Kidney (tissue), 13 donors: ENCODE measurements at regions not wholly inside any gene's neighbourhood (a gene's known extent, or its start where the extent isn't known, plus 50 kb on each side); places are given as distances from the start of the nearest gene placed in this dataset.

Experiments used
- DNase-seq, 5 donors: peaks; one replicate each; pipeline ENCODE4 v3.0.0-alpha.2; 2013 to 2020
- FAIRE-seq: peaks from 2 replicates; lab custom pipeline; 2012; peaks lifted over from hg19 to GRCh38; lab: Jason Lieb, UNC
- H3K27ac ChIP-seq, 2 donors: one replicate each; pipeline ENCODE4 v1.7.0; 2013; ENCODE audit warnings: low read depth in 2 of 2, low read length in 2 of 2, inconsistent platforms in 1 of 2
- H3K27me3 ChIP-seq: one replicate; pipeline ENCODE4 v1.7.1; 2013; ENCODE audit warnings: low read length, inconsistent platforms; ENCODE audit not compliant: control insufficient read depth, insufficient read depth
- H3K36me3 ChIP-seq, 3 donors: one replicate each; pipeline versions ENCODE4 v1.7.0 to v1.7.1; 2013; ENCODE audit warnings: low read length in 3 of 3, control low read depth in 1 of 3, inconsistent platforms in 1 of 3; ENCODE audit not compliant: insufficient read depth in 3 of 3, control insufficient read depth in 2 of 3
- H3K4me1 ChIP-seq, 3 donors: one replicate each; pipeline versions ENCODE4 v1.7.0 to v1.7.1; 2013; ENCODE audit warnings: low read length in 3 of 3, inconsistent platforms in 1 of 3, low read depth in 1 of 3; ENCODE audit not compliant: control insufficient read depth in 2 of 3, insufficient read depth in 2 of 3
- H3K4me3 ChIP-seq, 3 donors: one replicate each; pipeline versions ENCODE4 v1.7.0 to v1.8.1; 2013; ENCODE audit warnings: low read length in 3 of 3, control low read depth in 1 of 3, inconsistent platforms in 1 of 3
- H3K9ac ChIP-seq, 3 donors: one replicate each; pipeline versions ENCODE4 v1.7.0 to v1.7.1; 2013; ENCODE audit warnings: low read length in 3 of 3, control low read depth in 1 of 3, inconsistent platforms in 1 of 3
- H3K9me3 ChIP-seq, 3 donors: one replicate each; pipeline versions ENCODE4 v1.7.0 to v1.7.1; 2013; ENCODE audit warnings: low read length in 3 of 3, control low read depth in 1 of 3, inconsistent platforms in 1 of 3; ENCODE audit not compliant: control insufficient read depth in 2 of 3, insufficient read depth in 1 of 3
- CTCF ChIP-seq: IDR thresholded peaks from 3 replicates; pipeline ENCODE4 v1.5.1; 2012; ENCODE audit warnings: mild to moderate bottlenecking, moderate library complexity, borderline replicate concordance; ENCODE audit not compliant: insufficient read depth; ENCODE audit errors: extremely low read depth
- intact Hi-C: fragments of 100-400 bp; cut with DNase I; formaldehyde crosslinking; loops from one replicate; pipeline ENCODE4 v1.11.1; 2022
- donor health status: control.
- donor health status: control.
- donor health status: control.
- donor health status: control.
- donor health status: control.
- donor health status: DM: yes; HTN: yes; CAD: no.
- donor health status: Normal renal cell carcinoma (clear cell type).

GRCh38 chr9:87786876-87787275 is 61.0 kb downstream of the CTSL start:
- FAIRE-seq (no peak), DNase-seq (no peak)
- TF ChIP-seq CTCF, result no peak
- Histone ChIP-seq H3K27ac (no peak overlapping the region), H3K9ac (no peak overlapping the region), H3K4me3 (no peak overlapping the region), H3K36me3 (no peaks in the 10 kb centered on the region), H3K9me3 (no peaks in the 10 kb centered on the region), H3K27me3 (no peaks in the 10 kb centered on the region), H3K4me1 (no peaks in the 10 kb centered on the region)
- intact Hi-C loops, result no loop called here

- no peak overlapping the region for H3K4me3 ChIP-seq
- FAIRE-seq, result no peak
- intact Hi-C loops, result no loop called here
- no peak for DNase-seq
- TF ChIP-seq CTCF, result no peak
- H3K27ac ChIP-seq, result no peak overlapping the region
- H3K27me3 ChIP-seq, result no peaks in the 10 kb centered on the region
- no peak overlapping the region for H3K9ac ChIP-seq
- no peaks in the 10 kb centered on the region for H3K9me3 ChIP-seq
- H3K4me1 ChIP-seq, result no peaks in the 10 kb centered on the region
- no peaks in the 10 kb centered on the region for H3K36me3 ChIP-seq
Measured at GRCh38 chr9:87787735-87788134, 61.8 kb downstream of the CTSL start.

GRCh38 chr9:87792831-87793288 is 66.9 kb downstream of the CTSL start:
- no peaks in the 10 kb centered on the region for H3K36me3 ChIP-seq
- H3K9ac ChIP-seq, result no peak overlapping the region
- no peak overlapping the region for H3K4me3 ChIP-seq
- peak overlapping the region in 1 of 2 donors; percentile 61 for H3K27ac ChIP-seq
- FAIRE-seq (no peak), DNase-seq (peak in 1 of 5 donors; percentile 76)
- intact Hi-C loops, result no loop called here
- H3K27me3 ChIP-seq, result no peaks in the 10 kb centered on the region
- H3K4me1 ChIP-seq, result no peaks in the 10 kb centered on the region
- no peaks in the 10 kb centered on the region for H3K9me3 ChIP-seq
- no peak for TF ChIP-seq CTCF

GRCh38 chr9:87793292-87793691 is 67.4 kb downstream of the CTSL start:
- FAIRE-seq, result no peak
- Histone ChIP-seq H3K9ac (no peak overlapping the region), H3K27me3 (no peaks in the 10 kb centered on the region), H3K4me1 (no peaks in the 10 kb centered on the region), H3K27ac (peak overlapping the region in 1 of 2 donors; percentile 61), H3K4me3 (no peak overlapping the region), H3K9me3 (no peaks in the 10 kb centered on the region), H3K36me3 (no peaks in the 10 kb centered on the region)
- intact Hi-C loops, result no loop called here
- no peak for TF ChIP-seq CTCF
- DNase-seq, result no peak
